Lower lobe of right lung (tissue), 2 donors: ENCODE measurements at regions not wholly inside any gene's neighbourhood (a gene's known extent, or its start where the extent isn't known, plus 50 kb on each side); places are given as distances from the start of the nearest gene placed in this dataset.
A peak's percentile ranks its signal among the peaks of the same experiment; 100 is the strongest.

Source experiments
- ATAC-seq, 2 donors: fragments of 200-7000 bp; cut with Tn5 transposase; one replicate each; pipeline ENCODE4 v1.9.1; 2020 to 2022; ENCODE audit warnings: mild to moderate bottlenecking in 2 of 2, moderate library complexity in 2 of 2
- DNase-seq: peaks from one replicate; pipeline ENCODE4 v3.0.0-alpha.2; 2020
- H3K27ac ChIP-seq: fragments of 200-600 bp; one replicate; pipeline ENCODE4 v1.8.0; 2022
- H3K27me3 ChIP-seq: fragments of 200-600 bp; one replicate; pipeline ENCODE4 v1.8.0; 2022; ENCODE audit warnings: low read depth
- H3K36me3 ChIP-seq: fragments of 200-600 bp; one replicate; pipeline ENCODE4 v1.8.0; 2022; ENCODE audit warnings: mild to moderate bottlenecking
- H3K4me1 ChIP-seq: fragments of 200-600 bp; one replicate; pipeline ENCODE4 v1.8.0; 2022
- H3K4me3 ChIP-seq: fragments of 200-600 bp; one replicate; pipeline ENCODE4 v1.8.0; 2022; ENCODE audit warnings: mild to moderate bottlenecking
- H3K9me3 ChIP-seq: fragments of 200-600 bp; one replicate; pipeline ENCODE4 v1.8.0; 2022
- intact Hi-C: fragments of 100-400 bp; cut with DNase I; formaldehyde crosslinking; loops from one replicate; pipeline ENCODE4 v1.11.0; 2022
- TF ChIP-seq, protein P1 (sequence below): fragments of 200-600 bp; IDR thresholded peaks from one replicate; pipeline ENCODE4 v1.8.0; 2022; ENCODE audit warnings: antibody characterized with exemption, mild to moderate bottlenecking
- donor health status: DM: no; HTN: yes; CAD: no; lungs with severe emphysema.

DNA sequence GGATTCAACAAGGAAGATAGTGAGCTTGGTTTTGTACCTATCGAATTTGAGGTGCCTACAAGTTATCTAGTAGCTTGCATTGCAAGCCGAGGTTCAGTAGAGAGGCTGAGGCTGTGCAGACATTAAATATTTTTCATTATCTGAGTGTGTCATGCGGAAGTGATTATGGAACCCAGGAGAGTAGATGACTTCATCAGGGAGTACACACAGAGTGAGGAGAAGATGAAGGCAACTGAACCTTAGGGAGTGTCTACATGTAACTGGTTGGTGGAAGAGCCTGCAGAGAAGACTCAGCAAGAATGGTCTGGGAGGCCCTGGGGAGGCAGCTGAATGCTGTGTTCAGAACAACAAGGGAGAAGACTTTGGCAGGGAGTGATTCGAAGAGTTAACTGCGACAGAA lies 393.9 kb downstream of the ARHGEF28 start:
- H3K36me3 ChIP-seq = no peaks in the 10 kb centered on the region
- TF ChIP-seq, protein P1, sequence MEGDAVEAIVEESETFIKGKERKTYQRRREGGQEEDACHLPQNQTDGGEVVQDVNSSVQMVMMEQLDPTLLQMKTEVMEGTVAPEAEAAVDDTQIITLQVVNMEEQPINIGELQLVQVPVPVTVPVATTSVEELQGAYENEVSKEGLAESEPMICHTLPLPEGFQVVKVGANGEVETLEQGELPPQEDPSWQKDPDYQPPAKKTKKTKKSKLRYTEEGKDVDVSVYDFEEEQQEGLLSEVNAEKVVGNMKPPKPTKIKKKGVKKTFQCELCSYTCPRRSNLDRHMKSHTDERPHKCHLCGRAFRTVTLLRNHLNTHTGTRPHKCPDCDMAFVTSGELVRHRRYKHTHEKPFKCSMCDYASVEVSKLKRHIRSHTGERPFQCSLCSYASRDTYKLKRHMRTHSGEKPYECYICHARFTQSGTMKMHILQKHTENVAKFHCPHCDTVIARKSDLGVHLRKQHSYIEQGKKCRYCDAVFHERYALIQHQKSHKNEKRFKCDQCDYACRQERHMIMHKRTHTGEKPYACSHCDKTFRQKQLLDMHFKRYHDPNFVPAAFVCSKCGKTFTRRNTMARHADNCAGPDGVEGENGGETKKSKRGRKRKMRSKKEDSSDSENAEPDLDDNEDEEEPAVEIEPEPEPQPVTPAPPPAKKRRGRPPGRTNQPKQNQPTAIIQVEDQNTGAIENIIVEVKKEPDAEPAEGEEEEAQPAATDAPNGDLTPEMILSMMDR = no peak
- peak in 1 of 2 donors; percentile 22 for ATAC-seq
- intact Hi-C loops = no loop called here
- no peak for DNase-seq
- no peak overlapping the region for H3K27ac ChIP-seq
- H3K4me1 ChIP-seq = no peaks in the 10 kb centered on the region
- H3K4me3 ChIP-seq = no peak overlapping the region
- no peaks in the 10 kb centered on the region for H3K27me3 ChIP-seq
- H3K9me3 ChIP-seq = no peaks in the 10 kb centered on the region

- H3K4me3 ChIP-seq = no peak overlapping the region
- ATAC-seq = no peak
- H3K27me3 ChIP-seq = no peaks in the 10 kb centered on the region
- H3K9me3 ChIP-seq = no peaks in the 10 kb centered on the region
- no peak overlapping the region for H3K27ac ChIP-seq
- TF ChIP-seq, protein P1 = no peak
- no peaks in the 10 kb centered on the region for H3K36me3 ChIP-seq
- DNase-seq = no peak
- intact Hi-C loops = no loop called here
- H3K4me1 ChIP-seq = no peaks in the 10 kb centered on the region
Observed at GRCh38 chr5:74017786-74018211, 391.8 kb downstream of the ARHGEF28 start.

DNA sequence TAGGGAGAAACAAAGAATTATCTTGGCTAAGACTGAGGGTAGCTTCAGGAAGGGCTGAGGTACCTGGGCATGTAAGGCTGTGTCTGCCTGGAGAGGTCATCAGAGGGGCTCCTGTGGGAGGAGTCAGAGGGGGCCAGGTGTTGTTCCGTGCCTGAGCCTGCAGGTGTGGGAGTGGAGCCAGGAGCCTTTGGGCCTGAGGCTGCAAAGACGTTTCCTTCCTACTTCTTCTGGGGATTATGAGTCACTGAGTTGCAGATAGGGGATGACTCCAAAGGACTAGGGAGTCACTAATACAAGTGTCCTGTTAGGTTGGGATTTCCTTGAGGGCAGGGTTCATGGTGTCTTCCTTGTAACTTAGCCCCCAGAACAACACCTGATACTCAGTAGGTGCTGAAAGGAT lies 391.1 kb downstream of the ARHGEF28 start:
- TF ChIP-seq, protein P1 = no peak
- DNase-seq = no peak

GRCh38 chr5:74016373-74016772 lies 390.4 kb downstream of the ARHGEF28 start:
- H3K27me3 ChIP-seq = no peaks in the 10 kb centered on the region
- DNase-seq = no peak
- no peaks in the 10 kb centered on the region for H3K4me1 ChIP-seq
- TF ChIP-seq, protein P1 = no peak
- no peak overlapping the region for H3K4me3 ChIP-seq
- ATAC-seq = no peak
- no peaks in the 10 kb centered on the region for H3K9me3 ChIP-seq
- intact Hi-C loops = no loop called here
- no peaks in the 10 kb centered on the region for H3K36me3 ChIP-seq
- H3K27ac ChIP-seq = no peak overlapping the region

More for the DNA sequence above, 391.1 kb downstream of the ARHGEF28 start:
- no peaks in the 10 kb centered on the region for H3K36me3 ChIP-seq
- no peaks in the 10 kb centered on the region for H3K9me3 ChIP-seq
- no peaks in the 10 kb centered on the region for H3K27me3 ChIP-seq
- intact Hi-C loops = no loop called here
- no peaks in the 10 kb centered on the region for H3K4me1 ChIP-seq
- no peak for ATAC-seq
- no peak overlapping the region for H3K27ac ChIP-seq
- no peak overlapping the region for H3K4me3 ChIP-seq

GRCh38 chr5:74015716-74016115 lies 389.7 kb downstream of the ARHGEF28 start:
- no peak for DNase-seq
- ATAC-seq = no peak
- H3K9me3 ChIP-seq = no peaks in the 10 kb centered on the region
- no peaks in the 10 kb centered on the region for H3K27me3 ChIP-seq
- no peak overlapping the region for H3K4me3 ChIP-seq
- intact Hi-C loops = no loop called here
- TF ChIP-seq, protein P1 = no peak
- no peaks in the 10 kb centered on the region for H3K4me1 ChIP-seq
- H3K36me3 ChIP-seq = no peaks in the 10 kb centered on the region
- no peak overlapping the region for H3K27ac ChIP-seq

DNA sequence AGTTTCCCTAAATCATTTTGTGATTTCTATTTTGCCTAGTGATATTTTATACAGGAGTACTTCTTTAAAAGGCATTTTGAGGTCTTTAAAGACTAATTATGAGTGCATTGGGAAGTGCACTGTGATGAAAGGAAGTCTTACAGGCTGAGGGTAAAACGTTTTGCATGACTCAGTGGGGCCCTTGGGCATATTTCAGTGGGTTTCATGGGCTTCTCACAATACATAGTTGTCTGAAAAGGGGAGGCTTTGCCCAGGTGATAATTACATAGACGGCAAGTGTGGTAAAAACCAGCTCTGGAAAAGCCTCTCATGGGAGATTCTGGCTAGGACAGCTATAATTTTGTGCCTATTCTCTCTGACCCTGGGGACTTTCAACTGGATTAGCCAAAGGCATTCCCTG lies 387.2 kb downstream of the ARHGEF28 start:
- Histone ChIP-seq H3K27ac (no peak overlapping the region), H3K4me1 (no peaks in the 10 kb centered on the region), H3K36me3 (no peaks in the 10 kb centered on the region), H3K27me3 (no peaks in the 10 kb centered on the region), H3K9me3 (no peaks in the 10 kb centered on the region), H3K4me3 (no peak overlapping the region)
- no peak for ATAC-seq
- TF ChIP-seq, protein P1 = no peak
- no peak for DNase-seq
- intact Hi-C loops = no loop called here
